Natural killer cell treated with Interleukin-12 subunit alpha and Interleukin-12 subunit beta and Interleukin-15 and Interleukin-18, amount 100 ng/mL, for 72 hours (primary cell): ENCODE measurements at regions not wholly inside any gene's neighbourhood (a gene's known extent, or its start where the extent isn't known, plus 50 kb on each side); places are given as distances from the start of the nearest gene placed in this dataset.
"Not testable (repeated sequence)": the region's sequence is repeated elsewhere in the genome, so short reads cannot be mapped to it uniquely, and the experiment has no call there.

Experiments
- ATAC-seq, 2 donors: fragments of 150-1000 bp; cut with Tn5 transposase in 1 of 2; sonication (Bioruptor Pico), chemical (Tn5 transposase) in 1 of 2; 2 replicates each; pipeline ENCODE4 v1.10.0; 2021
- DNase-seq: peaks from one replicate; pipeline ENCODE4 v3.0.0; 2022; ENCODE audit warnings: low spot score
- H3K27ac Mint-ChIP-seq, 2 donors: 1 replicate in 1 of 2; 2 replicates in 1 of 2; pipeline ENCODE4 v1.8.0; 2022; ENCODE audit warnings: mixed read lengths in 2 of 2, mild to moderate bottlenecking in 1 of 2, moderate library complexity in 1 of 2
- H3K27me3 Mint-ChIP-seq, 2 donors: 1 replicate in 1 of 2; 2 replicates in 1 of 2; pipeline ENCODE4 v1.8.0; 2022; ENCODE audit warnings: mixed read lengths in 2 of 2
- H3K36me3 Mint-ChIP-seq: one replicate; pipeline ENCODE4 v1.8.0; 2022; ENCODE audit warnings: mixed read lengths
- H3K4me1 Mint-ChIP-seq, 2 donors: 1 replicate in 1 of 2; 2 replicates in 1 of 2; pipeline ENCODE4 v1.8.0; 2022; ENCODE audit warnings: low read depth in 2 of 2, mixed read lengths in 2 of 2, mild to moderate bottlenecking in 1 of 2
- H3K4me3 Mint-ChIP-seq: one replicate; pipeline ENCODE4 v1.8.0; 2022; ENCODE audit warnings: mixed read lengths
- H3K9me3 Mint-ChIP-seq: 2 replicates; pipeline ENCODE4 v1.8.0; 2022; ENCODE audit warnings: mixed read lengths

- H3K27me3 Mint-ChIP-seq: no peaks in the 10 kb centered on the region
- H3K9me3 Mint-ChIP-seq: peaks cover 11% of the 10 kb centered on the region
- no peaks in the 10 kb centered on the region for H3K4me1 Mint-ChIP-seq
- no peak overlapping the region for H3K4me3 Mint-ChIP-seq
- H3K27ac Mint-ChIP-seq: no peak overlapping the region
- DNase-seq: no peak
- no peaks in the 10 kb centered on the region for H3K36me3 Mint-ChIP-seq
- ATAC-seq: no peak
Measured at GRCh38 chr3:99586701-99587100, 51.7 kb upstream of the COL8A1 start.

- Mint-ChIP-seq H3K9me3 (peaks cover 9% of the 10 kb centered on the region), H3K27ac (no peak overlapping the region), H3K4me1 (no peaks in the 10 kb centered on the region), H3K4me3 (no peak overlapping the region), H3K36me3 (no peaks in the 10 kb centered on the region), H3K27me3 (no peaks in the 10 kb centered on the region)
- ATAC-seq (no peak), DNase-seq (no peak)
Measured at GRCh38 chr3:99579965-99580364, 58.4 kb upstream of the COL8A1 start.

- DNase-seq: no peak
- H3K27ac Mint-ChIP-seq: no peak overlapping the region
Measured at GRCh38 chr3:99579246-99579645, 59.1 kb upstream of the COL8A1 start.

GRCh38 chr3:99578339-99578970, 59.9 kb upstream of the COL8A1 start:
- no peak overlapping the region for H3K4me3 Mint-ChIP-seq
- DNase-seq (no peak), ATAC-seq (no peak)
- H3K4me1 Mint-ChIP-seq: no peaks in the 10 kb centered on the region
- no peaks in the 10 kb centered on the region for H3K27me3 Mint-ChIP-seq
- H3K27ac Mint-ChIP-seq: no peak overlapping the region
- no peaks in the 10 kb centered on the region for H3K36me3 Mint-ChIP-seq
- peaks cover 10% of the 10 kb centered on the region for H3K9me3 Mint-ChIP-seq

More at GRCh38 chr3:99579246-99579645, 59.1 kb upstream of the COL8A1 start:
- H3K4me3 Mint-ChIP-seq: no peak overlapping the region
- H3K36me3 Mint-ChIP-seq: no peaks in the 10 kb centered on the region
- no peak for ATAC-seq
- H3K9me3 Mint-ChIP-seq: peaks cover 10% of the 10 kb centered on the region
- H3K27me3 Mint-ChIP-seq: no peaks in the 10 kb centered on the region
- no peaks in the 10 kb centered on the region for H3K4me1 Mint-ChIP-seq

- H3K27ac Mint-ChIP-seq: no peak overlapping the region
- no peak for ATAC-seq
Measured at GRCh38 chr3:99576904-99577559, 61.4 kb upstream of the COL8A1 start.

GRCh38 chr3:99575683-99576082, 62.7 kb upstream of the COL8A1 start:
- H3K4me3 Mint-ChIP-seq: no peak overlapping the region
- H3K27ac Mint-ChIP-seq: no peak overlapping the region
- no peaks in the 10 kb centered on the region for H3K4me1 Mint-ChIP-seq
- no peaks in the 10 kb centered on the region for H3K27me3 Mint-ChIP-seq
- H3K9me3 Mint-ChIP-seq: peaks cover 9% of the 10 kb centered on the region
- ATAC-seq: no peak
- H3K36me3 Mint-ChIP-seq: no peaks in the 10 kb centered on the region
- DNase-seq: no peak

More at GRCh38 chr3:99576904-99577559, 61.4 kb upstream of the COL8A1 start:
- Mint-ChIP-seq H3K27me3 (no peaks in the 10 kb centered on the region), H3K36me3 (no peaks in the 10 kb centered on the region), H3K4me1 (no peaks in the 10 kb centered on the region), H3K9me3 (peaks cover 9% of the 10 kb centered on the region), H3K4me3 (no peak overlapping the region)
- DNase-seq: no peak

- H3K4me3 Mint-ChIP-seq: no peak overlapping the region
- peaks cover 8% of the 10 kb centered on the region for H3K9me3 Mint-ChIP-seq
- no peaks in the 10 kb centered on the region for H3K4me1 Mint-ChIP-seq
- no peak for DNase-seq
- no peaks in the 10 kb centered on the region for H3K36me3 Mint-ChIP-seq
- H3K27me3 Mint-ChIP-seq: no peaks in the 10 kb centered on the region
- no peak for ATAC-seq
- H3K27ac Mint-ChIP-seq: no peak overlapping the region
Measured at GRCh38 chr3:99570061-99570460, 68.3 kb upstream of the COL8A1 start.

- H3K27me3 Mint-ChIP-seq: no peaks in the 10 kb centered on the region
- no peaks in the 10 kb centered on the region for H3K4me1 Mint-ChIP-seq
- DNase-seq (no peak), ATAC-seq (no peak)
- H3K36me3 Mint-ChIP-seq: no peaks in the 10 kb centered on the region
- H3K9me3 Mint-ChIP-seq: peaks cover 8% of the 10 kb centered on the region
- H3K27ac Mint-ChIP-seq: no peak overlapping the region
- no peak overlapping the region for H3K4me3 Mint-ChIP-seq
Measured at GRCh38 chr3:99568663-99569335, 69.6 kb upstream of the COL8A1 start.

- ATAC-seq (no peak), DNase-seq (no peak)
- Mint-ChIP-seq H3K9me3 (peaks cover 5% of the 10 kb centered on the region), H3K4me3 (no peak overlapping the region), H3K36me3 (no peaks in the 10 kb centered on the region), H3K27me3 (no peaks in the 10 kb centered on the region), H3K4me1 (no peaks in the 10 kb centered on the region), H3K27ac (no peak overlapping the region)
Measured at GRCh38 chr3:99565331-99565730, 73.1 kb upstream of the COL8A1 start.

GRCh38 chr3:99562990-99563607, 75.3 kb upstream of the COL8A1 start:
- Mint-ChIP-seq H3K27me3 (no peaks in the 10 kb centered on the region), H3K4me1 (no peaks in the 10 kb centered on the region), H3K36me3 (no peaks in the 10 kb centered on the region), H3K27ac (no peak overlapping the region), H3K9me3 (peaks cover 5% of the 10 kb centered on the region), H3K4me3 (no peak overlapping the region)
- DNase-seq: no peak
- ATAC-seq: no peak

GRCh38 chr3:99562138-99562537, 76.3 kb upstream of the COL8A1 start:
- no peak overlapping the region for H3K4me3 Mint-ChIP-seq
- no peaks in the 10 kb centered on the region for H3K27me3 Mint-ChIP-seq
- H3K27ac Mint-ChIP-seq: no peak overlapping the region
- H3K9me3 Mint-ChIP-seq: peaks cover 5% of the 10 kb centered on the region
- no peaks in the 10 kb centered on the region for H3K36me3 Mint-ChIP-seq
- no peak for DNase-seq
- H3K4me1 Mint-ChIP-seq: no peaks in the 10 kb centered on the region
- ATAC-seq: no peak

- Mint-ChIP-seq H3K9me3 (peaks cover 3% of the 10 kb centered on the region), H3K27ac (no peak overlapping the region), H3K27me3 (no peaks in the 10 kb centered on the region), H3K4me1 (no peaks in the 10 kb centered on the region), H3K4me3 (no peak overlapping the region), H3K36me3 (no peaks in the 10 kb centered on the region)
- no peak for DNase-seq
- no peak for ATAC-seq
Measured at GRCh38 chr3:99561056-99561455, 77.3 kb upstream of the COL8A1 start.

- H3K9me3 Mint-ChIP-seq: peaks cover 9% of the 10 kb centered on the region
- H3K27me3 Mint-ChIP-seq: no peaks in the 10 kb centered on the region
- ATAC-seq (no peak), DNase-seq (no peak)
- H3K4me3 Mint-ChIP-seq: no peak overlapping the region
- H3K27ac Mint-ChIP-seq: no peak overlapping the region
- peaks cover 2% of the 10 kb centered on the region for H3K36me3 Mint-ChIP-seq
- H3K4me1 Mint-ChIP-seq: no peaks in the 10 kb centered on the region
Measured at GRCh38 chr3:99559196-99559595, 79.2 kb upstream of the COL8A1 start.

- H3K4me3 Mint-ChIP-seq, ATAC-seq, H3K27me3 Mint-ChIP-seq, DNase-seq, H3K36me3 Mint-ChIP-seq, H3K27ac Mint-ChIP-seq, H3K4me1 Mint-ChIP-seq: not testable (repeated sequence)
- peaks cover 22% of the 10 kb centered on the region for H3K9me3 Mint-ChIP-seq
Measured at GRCh38 chr3:99555885-99556284, 82.5 kb upstream of the COL8A1 start.
